GM21360 (cell line): ENCODE measurements at regions not wholly inside any gene's neighbourhood (a gene's known extent, or its start where the extent isn't known, plus 50 kb on each side); places are given as distances from the start of the nearest gene placed in this dataset.

Experiments used
- ATAC-seq: cut with Tn5 transposase; IDR thresholded peaks from one replicate; pipeline ENCODE4 v1.9.1; 2021; ENCODE audit warnings: mild to moderate bottlenecking, moderate library complexity; ENCODE audit not compliant: unreplicated experiment

DNA sequence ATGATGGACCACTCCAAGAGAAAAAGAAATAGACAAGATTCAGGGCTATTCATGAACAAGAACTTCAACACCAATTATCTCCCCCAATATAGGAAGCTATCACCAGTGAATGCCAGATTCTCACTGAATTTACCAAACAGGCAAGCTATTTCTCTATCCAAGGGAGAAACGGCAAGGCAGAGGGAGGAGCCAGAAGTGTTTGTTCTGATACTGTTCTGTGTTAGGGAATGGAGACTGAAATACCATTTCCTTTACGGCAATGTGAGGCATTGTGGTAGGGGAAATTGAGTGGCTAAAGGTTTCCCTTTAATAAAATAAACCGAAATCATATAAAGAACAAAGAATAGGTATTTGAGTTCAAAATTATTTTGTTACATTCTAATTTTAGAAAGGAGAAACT, 68.0 kb upstream of the ALDH1A1 start:
- ATAC-seq: no peak

DNA sequence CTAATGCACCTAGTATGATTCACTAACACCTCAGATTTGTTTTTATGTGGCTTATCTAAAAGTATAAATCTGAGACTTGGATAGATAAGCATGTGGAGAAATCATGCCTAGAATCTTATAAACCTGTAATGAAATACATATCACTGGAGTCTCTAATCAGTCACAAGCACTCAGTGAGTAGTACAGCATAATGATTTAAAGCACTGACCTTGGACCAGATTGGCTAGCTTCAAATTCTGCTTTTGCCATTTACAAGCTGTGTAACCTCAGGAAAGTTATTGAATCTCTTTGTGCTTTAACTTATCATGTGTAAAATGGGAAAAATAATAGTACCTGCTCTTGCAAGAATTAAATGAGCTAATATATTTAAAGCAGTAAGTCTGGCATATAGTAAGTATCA, 61.2 kb upstream of the ALDH1A1 start:
- ATAC-seq: no peak

DNA sequence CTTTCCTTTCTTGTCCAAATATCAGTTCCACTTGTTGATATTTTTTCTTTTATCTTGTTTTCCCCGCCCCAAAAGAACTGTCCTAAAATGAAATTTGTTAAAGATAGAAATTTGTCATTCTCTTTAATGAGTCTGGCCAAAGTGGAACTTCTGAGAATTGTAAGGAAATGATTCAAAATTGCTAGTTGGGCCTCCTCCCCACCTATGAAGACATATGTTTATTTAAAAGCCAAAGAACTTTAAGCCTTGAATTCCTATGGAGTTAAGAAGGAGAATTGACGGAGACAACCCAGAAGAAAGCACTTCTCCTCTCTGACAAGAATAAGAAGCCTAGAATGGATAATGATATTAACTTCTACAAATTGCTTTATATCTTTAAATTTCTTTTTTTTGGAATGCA, 59.1 kb upstream of the ALDH1A1 start:
- ATAC-seq: no peak

DNA sequence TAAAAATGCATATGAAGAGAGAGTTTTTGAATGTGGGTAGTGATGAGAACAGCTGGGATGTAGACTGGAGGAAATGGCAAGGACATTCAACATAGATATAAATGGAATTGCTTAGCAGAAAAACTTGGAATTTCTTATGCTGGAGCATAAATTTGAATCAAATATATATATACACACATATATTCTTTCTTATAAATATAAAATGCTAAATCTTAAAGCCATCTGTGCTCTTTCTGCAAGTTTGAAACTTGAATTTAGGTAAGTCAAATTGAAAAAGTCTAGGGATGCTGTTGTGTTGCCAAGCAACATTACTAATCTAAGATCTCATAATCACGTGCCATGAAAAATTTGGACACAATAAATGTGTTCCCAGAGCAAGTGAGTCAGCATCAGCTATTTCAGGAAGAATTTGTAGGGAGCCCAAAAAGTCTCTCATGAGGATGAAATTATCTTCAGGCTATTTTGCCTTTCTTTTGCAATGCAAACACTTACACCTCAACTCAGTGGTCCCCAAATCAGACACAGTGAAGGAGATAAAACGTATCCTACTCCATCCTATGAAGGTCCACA, 58.4 kb upstream of the ALDH1A1 start:
- no peak for ATAC-seq

DNA sequence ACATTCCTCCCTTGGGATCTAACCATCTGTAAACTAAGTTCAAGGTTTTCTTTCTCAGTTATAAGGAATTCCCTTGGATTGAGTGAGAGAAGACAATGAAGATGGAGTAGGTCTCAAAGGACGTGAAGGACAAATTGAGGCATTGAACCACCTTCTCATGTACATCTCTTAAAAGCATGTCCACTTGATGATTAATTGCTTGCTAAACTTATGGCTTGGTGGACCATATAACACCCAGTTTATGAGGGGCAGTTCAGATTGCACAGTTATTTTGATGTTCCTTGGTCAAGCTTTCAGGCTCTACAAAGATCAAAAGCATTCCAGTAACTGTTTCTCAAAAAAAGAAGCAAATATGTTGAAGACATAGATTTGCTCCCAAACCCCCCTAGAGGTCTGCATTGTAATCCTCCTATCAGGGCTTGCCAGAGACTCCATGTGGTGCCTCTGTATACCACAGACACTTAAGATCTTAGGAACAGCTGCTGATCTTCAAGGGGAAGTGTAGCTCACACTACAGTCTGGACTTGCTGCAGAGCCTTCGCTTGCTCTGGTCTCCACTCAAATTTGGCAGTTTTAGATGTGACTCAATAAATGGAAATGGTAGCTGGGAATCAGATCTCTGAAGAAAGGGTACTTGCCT, 56.9 kb upstream of the ALDH1A1 start:
- ATAC-seq: no peak

DNA sequence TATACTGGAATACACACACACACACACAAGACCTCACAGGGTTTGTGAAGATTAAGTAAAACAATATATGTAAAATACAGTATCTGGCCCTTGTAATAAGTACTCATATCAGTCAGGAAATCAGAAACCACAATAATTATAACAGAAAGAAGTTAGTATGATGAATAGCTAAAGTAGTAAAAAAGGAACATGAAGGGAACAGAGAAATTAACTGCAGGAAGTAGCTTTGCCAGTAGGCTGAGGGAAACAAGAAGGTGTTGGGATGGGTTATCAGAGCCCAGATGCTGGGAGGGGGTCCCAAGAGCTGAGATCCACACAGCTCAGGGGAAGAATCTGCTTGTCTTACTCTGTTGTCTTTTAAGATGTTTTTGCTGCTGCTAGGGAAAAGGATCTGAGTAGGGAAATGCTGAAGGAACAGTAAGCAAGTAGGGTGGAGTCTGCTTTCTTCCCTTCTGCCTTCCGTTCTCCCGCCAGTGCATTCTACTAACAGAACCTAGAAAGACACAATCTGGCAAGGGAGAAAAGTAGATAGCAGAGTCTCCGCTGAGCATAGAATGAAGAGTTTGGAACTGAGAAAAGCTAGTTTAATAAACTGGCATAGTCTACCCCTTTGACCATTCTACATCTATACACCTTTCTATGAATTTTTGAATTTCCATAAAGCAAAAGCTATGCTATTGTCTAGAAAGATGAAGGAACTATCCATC, 55.3 kb upstream of the ALDH1A1 start:
- ATAC-seq: no peak

DNA sequence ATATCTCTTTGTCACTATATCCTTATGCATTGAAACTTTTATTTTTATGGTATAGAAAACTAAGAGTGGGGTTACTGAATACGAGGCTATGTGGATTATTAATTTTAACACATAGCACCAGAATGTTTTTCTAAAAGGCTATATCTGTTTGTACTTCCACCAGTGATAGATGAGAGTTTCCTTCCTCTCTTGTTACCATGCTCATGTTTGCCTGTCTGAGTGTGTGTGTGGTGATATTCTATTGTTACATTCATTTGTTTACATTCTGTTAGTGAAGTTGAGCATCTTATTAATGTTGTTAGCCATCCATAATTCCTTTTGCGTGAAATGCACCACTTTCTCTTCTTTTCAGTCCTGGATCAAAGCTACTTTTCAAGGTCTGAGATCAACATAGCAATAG, 54.1 kb upstream of the ALDH1A1 start:
- ATAC-seq: no peak
